HG03575 (cell line): ENCODE measurements at regions not wholly inside any gene's neighbourhood (a gene's known extent, or its start where the extent isn't known, plus 50 kb on each side); places are given as distances from the start of the nearest gene placed in this dataset.

ENCODE experiments used
- ATAC-seq: cut with Tn5 transposase; IDR thresholded peaks from one replicate; pipeline ENCODE4 v1.9.1; 2021; ENCODE audit not compliant: unreplicated experiment, insufficient number of reproducible peaks, low FRiP score; ENCODE audit errors: extremely low read depth

- no peak for ATAC-seq
Observed at GRCh38 chr7:94325122-94325475, 69.6 kb upstream of the COL1A2 start.

DNA sequence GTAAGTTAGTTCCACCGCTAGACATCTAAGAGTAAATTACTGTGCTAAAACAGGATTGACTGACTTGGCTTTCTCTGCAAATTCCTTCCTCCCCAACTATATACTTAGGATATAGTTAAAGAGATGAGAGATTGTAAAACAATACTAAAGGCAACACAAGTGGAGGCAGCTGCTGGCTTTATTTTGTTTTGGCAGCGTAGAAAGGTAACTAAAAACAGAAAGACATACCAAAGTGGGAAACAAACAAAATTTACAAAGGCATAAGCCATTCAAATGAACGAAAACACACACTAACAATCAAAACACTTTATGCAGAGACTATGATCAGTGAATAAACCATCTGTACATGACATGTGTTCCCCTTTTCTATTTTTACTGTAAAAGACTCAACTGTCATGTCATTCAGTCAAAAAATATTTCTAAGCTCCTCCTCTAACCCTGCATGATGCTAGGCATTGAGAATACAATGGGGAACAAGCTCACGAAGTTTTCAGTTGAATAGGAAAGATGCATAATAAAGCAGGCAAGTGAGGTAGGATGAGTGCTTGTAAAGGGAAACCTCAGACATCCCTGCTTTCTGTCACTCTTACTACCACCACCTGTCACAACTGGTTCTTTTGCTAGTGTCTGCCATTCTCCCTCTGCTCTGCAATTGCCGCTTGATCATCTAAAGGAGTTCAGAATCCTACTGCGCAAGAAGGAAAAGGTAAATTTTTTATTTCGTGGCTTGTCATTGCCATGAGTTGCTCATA is 64.2 kb upstream of the COL1A2 start:
- no peak for ATAC-seq

DNA sequence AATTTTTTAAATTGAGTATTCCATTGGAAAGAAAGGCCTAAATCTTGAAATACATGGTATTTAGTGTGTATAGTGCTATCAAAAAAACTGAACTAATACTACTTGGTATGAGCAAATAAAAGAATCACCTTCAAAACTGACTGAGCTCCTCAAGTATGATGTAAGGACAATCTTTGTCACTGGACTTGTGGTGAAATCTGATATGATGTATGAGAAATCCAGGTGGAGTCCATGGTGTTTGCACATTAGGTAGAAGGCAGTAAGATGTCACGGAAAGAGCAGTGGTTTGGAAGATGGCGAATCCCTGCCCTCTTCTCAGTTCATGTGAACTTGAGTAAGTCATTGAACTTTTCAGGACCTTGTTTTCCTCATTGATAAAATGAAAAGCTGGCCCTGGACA is 62.1 kb upstream of the COL1A2 start:
- ATAC-seq, result no peak

GRCh38 chr7:94333810-94334209 is 60.9 kb upstream of the COL1A2 start:
- ATAC-seq, result no peak

GRCh38 chr7:94335586-94335985 is 59.1 kb upstream of the COL1A2 start:
- ATAC-seq, result no peak

DNA sequence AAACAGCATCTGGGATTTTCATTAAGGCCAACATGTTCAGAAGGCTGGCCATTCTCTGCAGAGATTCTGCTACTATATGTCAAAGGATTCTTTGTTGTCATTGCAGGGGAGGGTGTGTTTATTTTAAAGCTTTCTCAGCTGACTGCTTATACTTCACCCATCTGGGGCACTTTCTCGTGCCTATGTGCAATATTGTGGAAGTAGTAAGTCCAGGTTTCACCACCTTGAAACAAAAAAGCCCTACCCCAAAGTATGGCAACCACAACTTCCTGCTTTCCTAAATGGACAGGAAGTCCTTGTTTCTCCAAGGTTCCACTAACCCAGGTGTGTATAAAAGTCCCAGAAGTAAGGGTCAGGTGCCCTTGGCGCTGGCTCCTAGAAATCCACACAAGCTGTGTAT is 58.7 kb upstream of the COL1A2 start:
- no peak for ATAC-seq

DNA sequence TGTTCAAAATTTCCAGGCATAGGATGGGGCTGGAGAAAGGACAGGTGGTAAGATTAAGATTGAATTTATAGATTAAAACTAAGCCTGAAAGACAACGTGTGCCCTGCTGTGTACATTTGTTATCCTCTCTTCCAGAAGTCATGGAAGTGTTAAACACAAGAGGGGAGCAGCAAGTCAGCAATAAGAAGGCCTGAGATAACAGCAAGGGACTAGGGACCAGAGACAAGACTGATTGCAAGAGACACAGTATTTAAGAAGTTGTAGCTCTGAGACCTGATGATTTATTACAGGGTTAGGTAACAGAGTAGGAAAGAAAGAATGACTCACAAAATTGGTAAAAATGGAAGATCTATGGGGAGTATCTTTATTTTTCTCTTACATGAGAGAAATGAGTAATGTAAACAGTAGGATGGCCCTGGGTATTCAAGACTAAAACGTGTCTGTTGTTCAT is 55.7 kb upstream of the COL1A2 start:
- no peak for ATAC-seq

DNA sequence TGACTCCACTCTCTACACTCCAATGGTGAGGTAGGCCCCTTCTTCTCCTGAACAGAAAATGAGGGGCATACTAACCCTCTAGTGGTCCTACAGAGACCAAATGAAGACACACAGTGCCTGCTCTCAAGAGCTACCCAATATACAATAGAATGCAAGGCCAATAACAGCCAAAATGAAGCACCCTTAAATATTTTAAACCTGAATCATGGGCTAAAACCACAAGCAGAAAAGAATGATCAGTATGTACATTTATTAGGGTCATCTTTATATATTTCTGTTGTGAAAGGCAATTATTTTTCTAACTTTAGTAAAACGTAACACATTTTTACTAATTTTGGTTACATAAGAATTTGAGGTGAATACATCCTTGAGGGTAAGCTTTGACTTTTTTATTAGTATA is 49.9 kb upstream of the COL1A2 start:
- ATAC-seq, result no peak
